HG02840 (cell line): ENCODE measurements at regions not wholly inside any gene's neighbourhood (a gene's known extent, or its start where the extent isn't known, plus 50 kb on each side); places are given as distances from the start of the nearest gene placed in this dataset.

ENCODE experiments used
- ATAC-seq: cut with Tn5 transposase; IDR thresholded peaks from one replicate; pipeline ENCODE4 v1.9.1; 2021; ENCODE audit warnings: mild to moderate bottlenecking, moderate library complexity, moderate number of reproducible peaks; ENCODE audit not compliant: unreplicated experiment, low FRiP score

GRCh38 chr1:87505391-87505983 lies 176.8 kb downstream of the LMO4 start:
- ATAC-seq: no peak

DNA sequence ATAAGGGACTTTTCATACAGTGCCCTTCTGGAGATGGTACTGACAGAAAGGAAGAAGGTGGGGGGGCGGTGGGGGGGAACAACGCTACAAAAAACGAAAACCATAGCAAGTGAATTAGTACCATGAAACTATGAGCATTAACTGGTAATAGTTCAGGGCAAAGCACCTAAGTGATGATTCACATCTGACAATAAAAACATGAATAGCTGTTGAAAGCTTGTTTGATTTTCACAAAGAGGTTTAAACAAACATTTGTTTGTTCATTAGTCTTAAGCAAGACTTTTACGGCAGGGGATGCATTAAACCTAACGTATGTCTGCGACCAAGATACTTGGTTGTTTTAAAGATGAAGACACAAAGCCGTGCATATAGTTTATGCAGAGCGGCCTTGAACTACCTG lies 177.5 kb downstream of the LMO4 start:
- ATAC-seq: no peak

DNA sequence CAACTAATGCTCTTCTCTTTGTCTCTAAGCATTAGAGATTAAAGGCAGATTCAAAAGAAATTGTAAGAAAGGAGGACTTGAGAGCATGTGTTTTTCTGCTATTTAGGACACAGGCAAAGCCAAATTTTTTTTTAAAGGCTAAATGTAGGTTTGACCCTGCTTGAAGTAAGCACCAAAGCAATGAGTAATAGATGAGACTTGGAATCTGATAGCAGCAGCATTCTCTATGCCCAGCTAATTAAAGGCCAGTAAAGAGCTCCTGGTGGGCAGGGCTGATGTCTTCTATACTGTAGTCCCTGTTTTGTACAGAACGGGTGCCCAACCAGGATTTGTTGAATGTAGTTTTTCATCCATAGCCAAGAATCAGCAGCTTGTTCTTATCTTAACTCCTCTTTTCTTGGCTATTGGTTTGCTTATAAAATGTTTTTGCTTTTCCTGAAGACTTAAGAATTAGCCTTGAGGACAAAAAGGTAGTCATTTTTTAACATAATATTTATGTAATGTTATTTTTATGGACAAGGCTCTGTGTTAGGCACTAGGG lies 179.6 kb downstream of the LMO4 start:
- ATAC-seq: no peak

DNA sequence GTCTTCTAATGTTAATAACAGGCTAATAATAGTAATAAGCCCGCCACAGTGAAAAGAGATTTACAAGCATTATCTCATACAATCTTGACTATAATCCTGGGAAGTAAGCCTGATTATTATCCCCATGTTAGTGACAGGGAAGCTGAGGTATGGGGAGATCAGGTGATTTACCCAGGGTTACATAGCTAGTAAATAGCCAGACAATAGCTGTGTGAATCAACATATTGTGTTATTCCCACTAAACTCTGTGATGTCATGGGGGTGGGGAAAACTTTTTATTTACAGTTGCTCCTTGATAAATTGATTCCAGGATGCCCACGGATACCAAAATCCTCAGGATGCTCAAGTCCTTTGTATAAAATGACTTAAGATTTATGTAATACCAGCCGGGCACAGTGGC lies 181.9 kb downstream of the LMO4 start:
- ATAC-seq: no peak

GRCh38 chr1:87511449-87511848 lies 182.8 kb downstream of the LMO4 start:
- no peak for ATAC-seq

- no peak for ATAC-seq
These were observed 183.8 kb downstream of the LMO4 start for GRCh38 chr1:87512431-87512830.

- ATAC-seq: no peak
These were observed 184.6 kb downstream of the LMO4 start for GRCh38 chr1:87513255-87513654.

DNA sequence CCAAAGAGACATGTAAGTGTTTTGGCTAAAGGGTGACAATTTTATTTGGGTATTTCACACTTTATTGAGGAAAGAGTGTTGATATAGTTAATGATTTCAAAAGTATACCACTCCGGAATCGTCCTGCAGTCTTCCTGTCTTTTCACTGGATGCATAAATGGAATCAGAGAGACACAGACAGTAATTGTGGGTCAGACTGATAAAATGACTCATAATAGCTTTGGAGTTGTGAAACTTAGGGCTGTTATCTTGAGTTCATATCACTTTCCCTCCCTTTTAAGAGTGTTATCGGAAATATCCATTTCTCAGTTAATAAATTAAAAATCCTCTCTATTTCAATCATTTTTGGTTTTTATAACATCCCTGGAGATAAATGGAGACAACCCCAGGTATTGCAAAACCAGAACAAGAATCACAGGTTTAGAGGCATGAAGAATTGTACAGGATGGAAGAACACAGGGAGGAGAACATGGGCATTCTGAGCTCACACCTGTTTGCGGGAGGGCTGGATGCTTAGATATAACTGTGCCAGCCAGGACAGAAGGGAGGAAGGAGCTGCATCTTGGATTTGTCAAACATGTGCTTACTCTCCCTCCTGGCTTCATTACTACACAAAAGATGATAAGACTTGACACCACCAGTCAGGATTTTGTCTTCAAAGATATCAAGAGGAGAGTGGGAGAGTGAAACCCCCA lies 185.4 kb downstream of the LMO4 start:
- ATAC-seq: no peak

GRCh38 chr1:87515781-87516180 lies 187.1 kb downstream of the LMO4 start:
- no peak for ATAC-seq

DNA sequence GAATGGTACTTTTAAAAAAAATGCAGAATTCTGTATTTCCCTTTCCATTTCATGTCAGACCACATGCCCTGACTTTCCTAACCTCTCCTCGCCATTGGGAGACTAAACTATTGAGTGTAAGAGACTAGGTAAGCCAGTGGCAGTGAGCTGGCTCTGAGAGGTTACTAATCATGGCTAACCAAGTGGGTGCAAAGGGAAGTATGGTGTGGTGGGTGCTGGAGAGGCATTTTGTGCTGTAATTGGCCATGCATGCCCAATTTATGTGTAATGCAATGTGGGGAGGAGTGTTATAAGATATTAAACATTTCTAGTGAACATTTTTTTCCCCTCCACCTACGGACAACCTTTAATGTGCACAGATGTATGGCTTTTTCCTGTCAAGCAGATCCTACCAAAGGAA lies 190.1 kb downstream of the LMO4 start:
- ATAC-seq: no peak

DNA sequence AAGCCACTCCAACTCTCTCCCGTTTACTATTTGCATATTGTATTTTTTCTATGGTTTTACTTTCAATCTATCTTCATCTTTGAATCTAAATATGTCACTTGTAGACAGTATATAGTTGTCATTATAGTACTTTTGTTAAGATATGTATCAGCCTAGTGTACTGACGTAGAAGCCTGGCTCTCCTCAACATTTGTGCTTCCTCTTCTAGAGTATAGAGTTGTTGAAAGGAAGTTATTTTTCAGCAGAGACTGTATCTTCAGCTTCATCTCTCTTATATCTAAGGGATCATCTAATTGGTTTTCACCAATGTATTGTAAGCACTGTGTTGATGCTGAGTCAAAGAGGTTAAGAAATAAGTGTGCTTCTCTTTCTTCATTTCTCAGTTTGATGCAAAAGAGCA lies 192.8 kb downstream of the LMO4 start:
- ATAC-seq: no peak

DNA sequence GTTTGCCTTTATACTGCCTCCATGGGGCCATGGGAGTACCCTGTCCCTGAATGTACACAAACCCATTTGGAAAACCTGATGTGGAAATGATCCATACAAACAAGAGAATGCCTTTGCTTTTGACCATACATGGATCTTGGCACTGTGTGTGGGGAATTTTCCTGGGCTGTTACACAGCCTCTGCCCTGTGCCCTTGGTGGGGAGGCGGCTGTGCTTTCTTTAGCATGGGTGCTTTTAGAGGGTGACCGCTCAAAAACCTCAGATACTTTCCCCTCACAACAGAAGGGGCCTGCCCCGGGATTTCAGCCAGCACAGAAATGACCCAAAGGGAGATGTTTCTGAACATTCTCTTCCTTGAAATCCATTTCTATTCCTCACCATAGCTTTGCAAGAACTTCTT lies 194.8 kb downstream of the LMO4 start:
- no peak for ATAC-seq

- no peak for ATAC-seq
These were observed 195.5 kb downstream of the LMO4 start for GRCh38 chr1:87524021-87524754.

DNA sequence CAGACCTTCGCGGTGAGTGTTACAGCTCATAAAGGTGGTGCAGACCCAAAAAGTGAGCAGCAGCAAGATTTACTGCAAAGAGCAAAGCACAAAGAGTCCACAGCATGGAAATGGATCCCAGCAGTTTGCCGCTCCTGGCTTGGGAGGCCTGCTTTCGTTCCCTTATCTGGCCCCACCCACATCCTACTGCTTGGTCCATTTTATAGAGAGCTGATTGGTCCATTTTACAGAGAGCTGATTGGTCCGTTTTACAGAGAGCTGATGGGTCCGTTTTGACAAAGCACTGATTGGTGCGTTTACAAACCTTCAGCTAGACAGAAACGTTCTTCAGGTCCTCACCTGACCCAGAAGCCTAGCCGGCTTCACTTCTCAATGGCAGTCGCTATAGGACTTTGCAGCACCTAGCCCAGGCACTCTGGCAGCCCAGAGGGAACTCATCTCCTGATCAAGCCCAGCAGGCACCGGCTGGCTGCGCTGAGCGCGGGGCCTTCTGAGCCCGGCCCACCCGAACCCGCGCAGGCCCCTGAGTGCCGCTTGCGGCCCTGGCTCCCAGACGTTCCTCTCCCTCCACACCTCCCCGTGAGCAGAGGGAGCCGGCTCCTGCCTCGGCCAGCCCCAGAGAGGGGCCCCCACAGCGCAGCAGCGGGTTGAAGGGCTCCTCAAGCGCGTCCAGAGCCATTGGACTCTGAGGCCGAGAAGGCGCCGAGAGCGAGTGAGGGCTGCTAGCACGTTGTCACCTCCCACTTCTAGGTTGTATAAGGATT lies 200.3 kb downstream of the LMO4 start:
- no peak for ATAC-seq

DNA sequence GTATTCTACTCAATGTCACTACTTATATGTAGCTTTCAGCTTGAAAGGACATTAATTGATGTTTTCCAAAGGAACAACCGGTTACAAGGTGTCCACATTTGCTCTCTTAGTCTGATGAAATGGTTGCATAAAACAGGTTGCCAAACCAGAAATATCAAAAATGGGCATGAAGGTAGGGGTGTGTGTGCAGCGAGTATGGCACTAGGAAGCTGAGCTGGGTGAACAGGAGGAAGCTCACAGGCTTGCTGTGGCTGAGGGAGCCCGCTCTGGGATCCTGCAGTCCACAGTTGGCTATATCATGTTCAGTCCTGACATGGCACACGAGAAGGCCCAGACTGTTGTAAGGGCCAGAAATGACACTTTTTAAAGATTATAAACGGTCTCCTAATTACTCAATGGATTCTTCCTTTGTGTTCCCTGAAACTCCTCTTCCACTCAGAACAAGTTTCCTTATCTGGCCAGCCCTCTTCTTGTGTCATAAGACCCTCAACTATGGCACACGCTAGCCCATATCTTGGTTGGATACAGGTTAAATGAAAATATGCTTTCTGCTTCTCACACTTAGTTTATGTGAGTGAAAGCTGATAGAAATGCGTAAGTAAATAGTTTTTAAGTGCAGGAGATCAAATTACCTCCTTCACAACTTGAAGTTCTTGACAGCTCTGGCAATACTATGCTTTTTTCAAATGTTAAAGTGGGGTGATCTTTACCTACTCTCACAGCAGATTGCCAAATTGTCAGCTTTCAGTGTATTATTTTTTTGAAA lies 201.5 kb downstream of the LMO4 start:
- ATAC-seq: no peak

- ATAC-seq: no peak
These were observed 206.9 kb downstream of the LMO4 start for GRCh38 chr1:87535551-87535950.

DNA sequence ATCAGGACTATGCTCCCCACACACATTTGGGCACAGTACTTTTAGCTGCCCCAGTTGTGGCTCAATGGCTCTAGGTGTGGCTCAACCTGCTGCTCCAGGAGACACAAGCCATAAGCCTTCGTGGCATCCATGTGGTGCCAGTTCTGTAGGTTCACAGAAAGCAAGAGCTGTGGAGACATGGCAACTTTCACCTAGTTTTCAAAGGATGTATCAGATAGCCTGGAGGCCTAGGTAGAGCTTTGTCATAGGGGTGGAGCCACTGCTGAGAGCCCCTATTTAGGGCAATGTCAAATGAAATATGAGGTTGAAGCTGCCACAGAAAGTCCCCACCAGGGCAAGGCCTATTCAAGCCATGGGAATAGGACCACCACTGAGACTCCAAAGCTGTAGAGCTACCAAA lies 210.5 kb downstream of the LMO4 start:
- ATAC-seq: no peak

DNA sequence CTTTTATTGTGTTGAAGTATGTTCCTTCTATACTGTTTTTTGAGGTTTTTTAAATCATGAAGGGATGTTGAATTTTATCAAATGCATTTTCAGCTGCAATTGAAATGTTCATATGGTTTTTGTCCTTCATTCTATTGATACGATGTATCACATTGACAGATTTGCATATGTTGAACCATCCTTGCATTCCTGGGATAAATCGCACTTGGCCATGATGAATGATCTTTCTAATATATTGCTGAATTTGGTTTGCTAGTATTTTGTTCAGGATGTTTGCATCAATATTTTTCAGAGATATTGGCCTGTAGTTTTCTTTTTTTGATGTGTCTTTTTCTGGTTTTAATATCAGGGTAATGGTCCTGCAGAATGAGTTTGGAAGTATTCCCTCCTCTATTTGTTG lies 214.0 kb downstream of the LMO4 start:
- ATAC-seq: no peak

DNA sequence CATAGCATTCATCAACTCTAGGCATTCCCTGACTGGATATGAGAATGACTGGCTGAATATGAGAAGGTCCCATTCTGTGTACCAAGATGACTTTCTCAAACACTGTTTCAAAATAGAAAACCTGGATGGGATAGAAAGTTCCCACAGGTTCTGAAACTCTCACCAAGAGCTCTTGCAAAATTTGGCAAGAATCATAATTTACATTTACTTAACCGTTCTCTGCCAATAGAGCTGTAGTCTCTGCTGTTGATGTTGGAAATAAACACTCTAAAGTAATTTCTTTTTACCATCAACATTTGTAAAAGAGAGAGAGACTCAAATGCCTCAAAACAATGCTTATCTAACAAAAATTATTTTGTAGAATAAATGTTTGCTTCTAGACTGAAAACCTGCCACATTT lies 221.1 kb downstream of the LMO4 start:
- no peak for ATAC-seq

DNA sequence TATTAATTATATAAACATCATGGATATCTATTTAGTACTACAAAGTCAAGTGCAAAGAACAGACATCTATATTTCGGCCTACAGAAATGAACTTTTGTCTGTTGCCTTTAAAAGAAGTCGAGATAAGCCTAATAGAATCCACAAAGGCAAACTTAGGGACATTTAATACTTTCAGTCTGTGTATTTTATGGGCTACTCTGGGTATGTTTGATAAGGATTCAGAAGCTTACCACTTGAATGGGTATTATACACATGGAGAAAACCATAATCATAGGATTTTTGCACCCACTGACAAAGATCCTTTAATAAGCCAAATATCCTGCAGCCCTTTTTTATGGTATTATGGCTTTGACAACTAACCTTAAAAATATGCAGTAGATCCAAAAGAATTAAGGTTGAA lies 224.8 kb downstream of the LMO4 start:
- no peak for ATAC-seq
